AG10803 (cell line): ENCODE measurements at regions not wholly inside any gene's neighbourhood (a gene's known extent, or its start where the extent isn't known, plus 50 kb on each side); places are given as distances from the start of the nearest gene placed in this dataset.

ENCODE experiments used
- DNase-seq: peaks from one replicate; pipeline ENCODE4 v3.0.0; 2010; ENCODE audit warnings: low read depth
- H3K4me3 ChIP-seq: 2 replicates; pipeline ENCODE4 v1.5.1; 2011; ENCODE audit warnings: mild to moderate bottlenecking, low read length, control low read depth
- CTCF ChIP-seq: conservative IDR thresholded peaks from 2 replicates; pipeline ENCODE4 v1.5.1; 2011; ENCODE audit warnings: mild to moderate bottlenecking, low read length, control low read depth, inconsistent platforms

- TF ChIP-seq CTCF: no peak
- no peak for DNase-seq
- no peak overlapping the region for H3K4me3 ChIP-seq
Observed at GRCh38 chr16:26511463-26511862, 555.3 kb upstream of the C16orf82 start.

- TF ChIP-seq CTCF: no peak
- DNase-seq: no peak
- H3K4me3 ChIP-seq: no peak overlapping the region
Observed at GRCh38 chr16:26521626-26522025, 545.1 kb upstream of the C16orf82 start.

- no peak for DNase-seq
- H3K4me3 ChIP-seq: no peak overlapping the region
- no peak for TF ChIP-seq CTCF
Observed at GRCh38 chr16:26524281-26524680, 542.4 kb upstream of the C16orf82 start.

GRCh38 chr16:26524846-26525245, 541.9 kb upstream of the C16orf82 start:
- no peak for DNase-seq
- no peak overlapping the region for H3K4me3 ChIP-seq
- no peak for TF ChIP-seq CTCF

GRCh38 chr16:26525856-26526255, 540.9 kb upstream of the C16orf82 start:
- no peak overlapping the region for H3K4me3 ChIP-seq
- DNase-seq: no peak
- no peak for TF ChIP-seq CTCF

GRCh38 chr16:26526633-26527032, 540.1 kb upstream of the C16orf82 start:
- no peak for TF ChIP-seq CTCF
- H3K4me3 ChIP-seq: no peak overlapping the region
- DNase-seq: no peak

GRCh38 chr16:26530584-26531289, 536.0 kb upstream of the C16orf82 start:
- TF ChIP-seq CTCF: no peak
- no peak for DNase-seq
- H3K4me3 ChIP-seq: no peak overlapping the region
